ENCODE measurements at regions not wholly inside any gene's neighbourhood (a gene's known extent, or its start where the extent isn't known, plus 50 kb on each side); places are given as distances from the start of the nearest gene placed in this dataset.

DNA sequence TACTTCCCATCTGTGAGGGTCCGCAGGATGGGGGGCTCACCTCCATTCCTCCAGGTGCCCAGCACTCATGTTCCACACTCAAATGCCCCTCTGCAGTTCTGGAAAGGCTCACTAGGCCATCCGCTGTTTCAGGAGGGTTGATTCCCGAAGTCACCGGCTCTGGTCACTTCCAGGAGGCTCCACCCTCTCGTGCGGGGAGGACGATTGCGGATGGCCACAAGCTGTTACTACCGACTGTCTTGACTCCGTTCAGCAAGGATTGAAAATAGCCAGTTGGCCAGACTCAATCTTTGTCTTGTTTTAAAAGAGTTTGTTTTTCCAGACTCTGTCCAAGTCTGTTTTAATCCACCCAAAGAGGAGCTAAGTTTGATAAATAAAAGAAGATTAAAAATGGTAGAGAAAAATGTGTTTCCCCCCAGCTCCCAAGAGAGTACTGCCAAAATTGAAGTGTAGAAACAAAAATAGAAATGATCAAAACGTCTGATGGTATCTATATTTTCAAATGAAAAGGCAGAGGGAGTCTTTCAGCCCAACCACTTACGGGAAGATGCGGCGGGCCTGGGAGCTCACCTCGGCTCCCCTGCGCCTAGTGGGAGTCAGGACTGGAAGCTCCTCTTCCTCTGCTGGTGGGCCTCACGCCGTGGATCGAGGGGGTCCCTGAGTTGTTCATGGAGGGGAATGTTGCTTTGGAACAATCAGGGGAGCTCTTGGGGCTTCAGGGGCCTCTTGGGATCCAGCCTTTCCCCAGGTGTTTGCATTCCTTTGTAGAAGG, 1280.8 kb downstream of the BRD1 start:
- DNase-seq: no peak

DNA sequence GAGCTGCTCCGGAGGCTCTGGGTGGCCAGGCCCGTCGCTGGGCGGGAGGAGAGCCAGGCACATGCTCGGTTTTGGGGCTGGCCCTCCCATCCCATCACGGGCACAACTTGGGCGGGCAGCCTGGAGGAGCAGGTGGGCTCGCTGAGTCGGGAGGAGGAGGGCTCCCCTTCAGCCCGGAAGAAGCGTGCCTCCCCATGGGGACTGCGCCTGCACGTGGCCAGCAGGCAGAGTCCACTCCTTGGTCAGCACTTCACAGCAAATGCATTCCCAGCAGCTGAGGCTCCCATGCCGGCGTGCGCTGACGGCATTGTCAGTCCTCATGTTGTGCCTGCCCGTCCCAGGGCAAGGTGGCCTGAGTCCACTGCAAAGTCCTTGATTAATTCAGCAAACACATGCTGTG, 1281.7 kb downstream of the BRD1 start:
- no peak for DNase-seq

DNA sequence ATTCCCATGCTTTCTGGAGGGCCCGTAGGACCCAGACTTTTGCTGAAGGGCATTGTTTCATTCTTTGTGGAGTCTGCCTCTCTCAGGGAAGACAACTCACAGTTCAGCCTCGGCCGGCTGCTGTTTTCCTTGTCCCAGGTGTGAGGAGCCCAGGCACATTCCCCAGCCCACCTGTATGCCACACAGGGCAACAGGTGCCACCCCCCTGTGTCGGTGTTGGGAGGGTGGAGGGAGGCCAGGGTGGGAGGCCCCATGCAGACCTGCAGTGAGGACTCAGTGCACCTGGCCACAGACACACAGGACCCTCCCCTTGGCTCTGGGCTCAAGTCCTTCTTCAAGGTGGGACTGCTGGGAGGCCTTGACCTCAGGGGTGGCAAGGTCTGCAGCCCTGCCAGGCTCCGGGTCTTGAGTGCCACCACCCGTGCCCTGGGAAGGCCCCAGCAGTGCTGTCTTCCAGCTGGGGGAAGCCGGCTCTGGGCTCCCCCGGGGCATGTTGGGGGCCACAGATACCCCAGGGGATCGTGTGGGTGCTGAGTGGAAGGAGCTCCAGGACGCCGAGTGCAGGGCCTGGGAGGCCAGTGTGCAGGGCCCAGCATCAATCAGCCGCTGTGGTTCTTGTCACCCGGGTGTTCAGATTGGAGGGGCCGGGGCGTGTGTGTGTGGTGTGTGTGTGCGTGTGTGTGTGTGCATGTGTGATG, 1286.1 kb downstream of the BRD1 start:
- DNase-seq: no peak

DNA sequence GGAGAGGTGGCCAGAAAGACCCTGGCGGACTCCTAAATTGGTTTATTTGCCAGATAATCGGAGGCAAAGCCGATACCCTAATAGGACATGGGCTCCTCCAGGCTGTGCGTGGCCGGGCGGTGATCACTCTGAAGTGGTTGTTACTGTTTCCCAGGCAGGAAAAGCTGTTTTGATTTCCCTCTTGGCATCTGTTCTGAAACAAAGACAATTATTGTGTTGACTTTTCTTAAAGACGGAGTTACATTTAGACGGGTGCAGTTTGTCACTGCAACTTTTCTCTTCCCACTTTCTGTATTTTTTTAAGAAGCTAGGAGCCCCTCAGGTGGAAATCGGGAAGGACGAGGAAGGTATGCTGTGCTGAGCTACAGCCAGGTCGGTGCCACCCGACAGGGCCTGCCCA, 1288.4 kb downstream of the BRD1 start:
- no peak for DNase-seq

DNA sequence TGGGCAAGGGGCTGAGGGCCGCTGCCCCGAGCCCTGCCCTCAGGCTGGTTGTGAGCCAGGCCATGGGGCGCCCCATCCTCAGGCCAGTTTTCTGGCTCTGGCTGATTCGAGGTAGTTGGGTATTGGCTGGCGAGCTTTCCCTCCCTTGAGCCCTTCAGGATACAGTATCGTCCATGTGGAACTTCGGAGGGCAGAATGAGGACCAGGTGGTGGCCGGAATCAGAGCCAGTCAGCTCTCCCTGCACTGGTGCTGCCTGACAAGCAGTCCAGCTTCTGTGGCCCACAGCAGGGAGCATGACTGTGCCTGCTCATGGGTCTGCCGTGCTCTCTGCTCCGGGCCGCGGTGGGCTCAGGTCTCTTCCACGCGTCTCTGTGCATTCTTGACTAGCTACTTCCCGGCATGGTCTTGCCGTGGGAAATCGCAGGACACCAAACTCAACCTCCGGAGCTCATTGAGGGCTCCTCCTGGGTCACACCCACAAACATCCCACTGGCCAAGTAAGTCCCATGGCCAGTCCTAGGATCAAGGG, 1289.3 kb downstream of the BRD1 start:
- no peak for DNase-seq

DNA sequence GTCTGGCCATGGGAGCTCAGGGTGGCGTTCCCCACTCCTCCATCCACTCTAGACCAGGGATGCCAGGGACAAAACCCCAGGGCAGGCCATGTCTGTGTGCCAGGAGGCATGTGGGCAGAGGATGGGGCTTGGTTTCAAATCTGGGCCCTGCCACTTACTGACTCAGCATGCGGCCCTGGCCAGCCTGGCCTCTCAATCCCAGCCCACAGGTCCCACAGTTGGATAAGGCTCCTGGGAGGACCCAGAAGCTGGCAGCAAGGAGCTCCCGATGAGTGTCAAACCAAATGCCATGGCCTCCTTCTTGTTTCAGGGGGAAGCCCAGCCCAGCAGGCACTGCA, 1290.4 kb downstream of the BRD1 start:
- DNase-seq: no peak

DNA sequence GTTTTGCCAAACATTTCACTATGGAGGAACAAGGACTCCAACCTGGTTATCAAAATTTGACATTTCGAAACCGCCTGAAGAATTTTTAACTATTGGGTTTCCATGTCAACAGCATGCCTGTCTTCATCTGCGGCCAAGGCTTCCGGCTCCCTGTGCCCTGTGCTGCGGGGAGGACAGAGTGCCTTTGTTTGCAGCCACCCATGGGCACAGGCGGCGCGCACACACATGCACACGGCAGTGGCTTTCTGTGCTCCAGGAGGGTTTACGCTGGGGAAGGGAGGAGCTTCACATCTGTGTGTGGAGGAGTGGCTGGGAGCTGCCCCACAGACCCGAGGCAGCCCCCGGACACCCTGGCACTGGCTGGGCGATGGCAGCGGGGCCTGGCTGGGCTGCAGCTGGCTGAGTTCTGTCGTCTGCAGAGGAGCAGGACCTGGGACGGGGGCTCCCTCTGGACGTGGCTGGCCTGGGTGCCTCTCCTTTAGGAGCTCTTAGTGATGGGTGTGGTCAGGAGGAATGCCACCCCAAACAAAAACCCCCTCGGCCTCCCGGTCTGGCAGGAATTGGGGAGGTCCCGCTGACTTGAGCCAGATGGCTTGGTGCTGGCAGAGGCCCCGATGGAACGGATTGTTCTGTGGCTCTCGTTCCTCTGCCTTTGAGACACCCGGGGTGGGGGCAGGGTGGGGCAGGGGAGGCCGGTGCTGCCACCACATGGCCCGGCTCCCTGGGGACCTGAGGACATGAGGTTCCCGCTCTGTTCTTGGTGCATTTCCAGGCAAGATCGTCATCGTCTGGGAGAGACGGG, 1290.9 kb downstream of the BRD1 start:
- DNase-seq: no peak

DNA sequence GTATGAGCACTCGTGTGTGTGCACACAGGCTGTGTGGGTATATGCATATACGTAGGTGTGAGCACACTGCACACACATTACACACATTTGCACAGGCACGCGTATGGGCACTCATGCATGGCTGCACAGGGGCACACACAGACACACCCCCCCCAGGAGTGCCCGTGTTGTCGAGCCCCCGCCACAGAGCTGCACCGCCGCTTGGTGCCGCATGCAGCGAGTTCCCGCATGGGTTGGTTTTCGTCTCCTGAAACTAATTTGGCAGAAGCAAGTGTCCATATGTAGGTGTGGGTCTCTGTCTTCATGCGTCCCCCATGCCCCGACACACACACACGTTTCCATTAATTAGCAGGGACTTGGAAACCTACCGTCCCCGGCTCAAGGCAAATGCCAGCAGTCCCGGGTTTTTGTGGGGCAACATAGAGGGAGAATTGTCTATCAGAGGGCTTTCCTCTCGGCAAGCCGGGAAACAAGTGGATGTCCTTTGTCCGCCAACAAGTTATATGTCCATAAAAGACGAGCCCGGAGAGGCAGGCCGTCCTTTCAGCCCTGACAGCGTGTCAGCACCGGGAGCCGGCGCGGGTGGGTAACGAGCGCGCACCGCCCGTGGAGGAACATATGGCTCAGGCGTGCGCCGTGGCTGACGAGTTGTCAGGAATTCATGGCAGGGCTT, 1291.7 kb downstream of the BRD1 start:
- no peak for DNase-seq

DNA sequence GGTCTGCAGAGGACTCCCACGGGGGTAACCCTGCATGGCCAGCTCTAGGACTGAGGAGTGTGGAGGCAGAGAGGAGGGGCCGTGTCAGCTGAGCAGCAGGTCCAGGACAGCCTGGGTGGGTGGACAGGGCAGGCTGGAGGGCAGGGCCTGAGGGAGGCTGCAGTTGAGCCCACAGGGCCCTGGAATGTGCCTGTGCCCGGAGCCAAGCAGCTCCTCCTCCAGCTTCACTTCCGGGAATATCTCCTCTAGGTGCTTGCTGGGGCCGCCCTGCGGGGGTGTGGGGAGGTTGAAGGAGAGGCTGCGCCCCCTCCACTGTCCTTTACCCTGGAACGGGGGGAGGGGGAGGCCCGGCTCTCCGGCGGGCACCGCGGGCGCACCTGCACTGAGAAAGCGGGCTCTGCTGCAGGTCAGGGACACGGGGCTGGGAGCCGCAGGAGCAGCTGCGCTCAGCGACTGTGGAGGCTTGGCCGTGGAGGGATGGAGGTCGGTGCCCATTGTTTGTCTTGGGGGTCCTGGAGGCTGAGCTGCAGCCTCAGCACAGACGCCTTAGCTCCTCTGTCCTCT, 1293.2 kb downstream of the BRD1 start:
- no peak for DNase-seq

DNA sequence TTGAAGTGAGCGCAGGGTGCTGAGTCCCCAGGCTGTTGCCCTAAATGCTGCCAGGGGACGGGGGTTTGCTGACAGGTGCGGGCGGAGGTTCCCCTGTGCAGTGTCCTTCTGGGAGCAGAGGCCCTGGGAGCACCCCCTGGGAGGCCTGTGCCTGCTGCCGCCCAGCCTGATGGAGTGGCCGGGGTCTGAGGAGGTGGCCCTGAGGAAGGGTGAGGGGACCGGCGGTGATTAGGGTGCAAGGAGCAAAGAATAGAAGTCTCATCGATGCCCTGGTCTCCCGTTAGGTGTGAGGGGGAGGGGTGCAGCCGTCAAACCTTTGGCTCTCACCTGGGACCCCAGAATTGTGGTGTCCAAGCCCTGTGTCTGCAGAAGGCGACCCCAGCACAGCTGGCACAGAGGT, 1294.7 kb downstream of the BRD1 start:
- DNase-seq: no peak

DNA sequence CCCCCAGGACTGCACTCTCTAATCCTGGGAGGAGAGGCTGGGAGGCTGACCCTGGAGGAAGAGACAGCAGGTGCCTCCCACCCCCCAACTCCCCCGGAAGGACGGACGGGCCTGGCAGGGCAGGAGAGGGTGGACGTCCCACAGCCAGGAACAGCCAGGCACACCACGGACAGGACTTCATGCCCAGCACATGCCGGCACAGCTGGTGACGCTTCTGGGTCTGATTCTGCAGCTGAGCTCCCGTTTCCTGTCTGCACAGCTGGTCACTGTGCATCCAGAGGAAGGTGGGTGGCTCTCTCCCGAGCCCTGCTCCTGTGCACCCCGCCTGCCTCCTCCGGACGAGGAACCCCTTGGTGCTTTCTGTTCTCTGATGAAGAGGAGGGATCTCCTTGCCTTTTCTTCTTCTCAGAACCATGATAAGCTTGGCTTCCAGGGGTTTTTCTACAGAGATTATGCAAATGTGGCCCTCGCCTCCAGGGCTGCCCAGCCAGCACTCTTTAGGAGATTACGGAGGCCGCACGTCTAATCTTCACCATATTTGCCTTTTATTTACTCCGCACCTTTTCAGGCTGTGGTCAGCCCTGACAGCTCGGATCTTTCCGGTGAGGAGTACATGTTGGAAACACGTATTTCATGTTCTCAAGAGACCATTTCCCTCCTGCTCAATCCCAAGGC, 1295.8 kb downstream of the BRD1 start:
- DNase-seq: no peak

DNA sequence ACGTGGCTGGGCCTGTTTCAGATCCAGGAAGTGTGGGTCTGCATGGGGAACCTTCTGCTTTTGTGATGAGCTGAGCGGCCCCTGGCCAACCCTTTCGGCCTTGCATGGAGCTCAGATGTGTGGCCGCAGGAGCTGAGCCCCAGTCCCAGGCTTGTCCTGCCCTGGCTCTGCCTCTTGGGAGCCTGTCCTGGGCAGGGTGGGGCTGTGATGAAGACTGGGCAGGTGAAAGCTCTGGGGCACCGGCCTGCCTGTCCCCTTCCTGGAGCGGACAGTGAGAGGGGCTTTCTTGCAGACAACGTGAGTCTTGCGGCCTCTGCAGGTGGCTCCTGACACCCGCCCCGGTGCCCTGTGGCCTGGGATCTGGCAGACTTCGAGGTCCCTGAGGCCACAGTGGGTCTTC, 1296.6 kb downstream of the BRD1 start:
- DNase-seq: no peak

DNA sequence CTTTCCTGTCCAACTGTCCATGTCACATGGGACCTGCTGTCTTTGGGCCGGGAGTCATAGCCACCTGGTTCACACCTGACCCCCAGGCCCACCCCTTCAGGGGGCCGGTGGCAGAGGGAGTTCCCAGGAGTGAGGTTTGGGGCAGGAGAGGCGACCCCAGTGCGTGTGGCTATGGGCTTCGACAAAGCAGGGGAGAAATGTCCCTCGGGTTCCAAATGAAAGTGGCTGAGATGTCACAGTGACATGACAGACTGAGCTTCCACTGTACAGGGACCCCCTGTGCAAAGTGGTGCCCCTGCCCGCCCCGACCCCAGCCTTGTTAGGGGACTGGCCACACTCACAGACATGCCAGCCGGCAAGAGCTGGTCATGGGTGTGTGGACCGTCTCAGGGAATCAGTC, 1297.0 kb downstream of the BRD1 start:
- no peak for DNase-seq

DNA sequence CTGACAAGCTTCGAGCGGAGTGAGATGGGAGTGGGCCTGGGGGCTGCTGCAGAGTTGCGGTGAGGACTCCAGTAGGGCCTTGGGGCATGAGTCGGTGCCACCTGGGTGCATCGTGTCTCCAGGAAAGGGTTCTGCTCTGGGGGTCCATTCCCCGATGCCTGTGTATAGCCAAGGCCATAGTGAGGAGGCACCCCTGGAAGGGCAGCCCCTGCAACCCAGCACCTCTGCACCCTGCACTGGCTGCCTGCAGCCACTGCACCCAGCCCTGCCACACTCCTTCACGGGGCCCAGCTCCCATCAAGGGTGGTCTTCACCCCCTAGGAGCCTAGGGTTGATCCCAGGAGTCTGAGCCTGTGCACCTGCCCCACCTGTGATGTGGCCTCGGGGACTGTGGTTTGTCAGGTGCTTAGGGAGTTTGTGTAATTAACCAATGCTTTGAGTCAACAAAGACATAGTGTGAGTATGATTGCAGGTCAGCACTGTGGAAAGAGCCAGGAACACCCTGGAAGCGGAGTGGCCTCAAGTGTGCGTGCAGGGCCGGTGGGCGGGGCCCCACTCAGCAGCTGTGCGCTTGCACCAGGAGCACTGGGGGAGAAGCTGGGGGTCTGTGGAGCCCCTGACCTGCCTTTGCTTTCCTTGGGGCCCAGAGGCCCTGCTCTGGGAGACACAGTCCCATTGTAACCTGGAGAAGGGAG, 1299.3 kb downstream of the BRD1 start:
- no peak for DNase-seq

DNA sequence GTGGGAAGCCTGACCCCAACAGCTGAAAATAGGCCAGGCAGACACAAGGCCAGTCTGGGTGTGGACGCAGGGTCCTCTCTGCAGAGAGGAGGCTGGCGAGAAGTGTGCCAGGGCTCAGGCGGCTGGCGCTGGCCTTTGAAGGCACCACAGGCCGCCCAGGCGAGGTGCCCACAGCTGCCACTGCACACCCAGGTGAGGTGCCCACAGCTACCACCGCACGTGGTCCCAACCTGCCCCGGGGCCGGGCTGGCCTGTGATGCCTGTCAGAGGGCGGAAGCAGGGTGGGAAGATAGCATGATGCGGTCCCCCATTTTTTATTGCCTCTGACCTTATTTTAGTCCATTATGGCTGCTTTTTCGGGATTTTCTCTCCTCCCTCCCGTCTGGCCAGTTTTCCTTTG, 1303.9 kb downstream of the BRD1 start:
- no peak for DNase-seq

DNA sequence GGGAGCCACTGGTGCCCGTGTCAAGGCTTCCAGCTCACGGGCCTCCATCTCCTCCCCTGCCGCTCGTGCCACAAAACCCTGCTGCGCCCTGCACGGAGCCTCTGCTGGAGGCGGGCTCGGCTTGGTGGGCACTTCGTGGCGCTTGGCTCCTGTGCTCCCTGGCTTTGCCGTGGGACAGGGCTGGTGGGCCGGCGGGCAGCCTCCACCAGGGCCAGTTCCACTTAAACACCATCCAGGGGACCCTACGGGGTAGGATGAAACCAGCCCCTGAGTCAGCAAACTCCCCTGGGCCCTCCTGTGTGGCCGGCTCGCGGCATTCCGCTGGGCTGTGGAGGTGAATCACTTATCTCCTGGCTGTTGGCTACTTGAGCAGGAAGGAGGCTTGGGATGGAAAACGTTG, 1304.6 kb downstream of the BRD1 start:
- no peak for DNase-seq

DNA sequence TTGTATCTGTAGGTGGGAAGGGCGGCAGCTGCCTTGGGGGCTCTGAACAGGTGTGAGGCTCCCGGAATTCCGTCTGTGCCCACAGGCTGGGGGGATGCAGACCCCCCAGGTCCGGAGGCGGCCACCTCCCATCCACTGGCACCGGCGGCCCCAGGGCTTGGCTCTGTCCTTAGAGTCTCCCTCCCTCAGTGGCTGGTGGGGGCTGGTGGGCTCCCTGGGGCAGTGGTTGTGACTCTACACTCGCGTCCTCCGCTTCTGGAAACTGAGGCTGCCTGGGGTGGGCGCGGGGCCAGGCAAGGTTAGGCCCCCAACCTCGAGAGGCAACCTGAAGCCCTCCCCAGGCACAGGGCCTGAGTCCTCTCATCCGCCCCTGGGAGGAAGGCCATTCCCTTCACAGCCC, 1305.4 kb downstream of the BRD1 start:
- DNase-seq: no peak

DNA sequence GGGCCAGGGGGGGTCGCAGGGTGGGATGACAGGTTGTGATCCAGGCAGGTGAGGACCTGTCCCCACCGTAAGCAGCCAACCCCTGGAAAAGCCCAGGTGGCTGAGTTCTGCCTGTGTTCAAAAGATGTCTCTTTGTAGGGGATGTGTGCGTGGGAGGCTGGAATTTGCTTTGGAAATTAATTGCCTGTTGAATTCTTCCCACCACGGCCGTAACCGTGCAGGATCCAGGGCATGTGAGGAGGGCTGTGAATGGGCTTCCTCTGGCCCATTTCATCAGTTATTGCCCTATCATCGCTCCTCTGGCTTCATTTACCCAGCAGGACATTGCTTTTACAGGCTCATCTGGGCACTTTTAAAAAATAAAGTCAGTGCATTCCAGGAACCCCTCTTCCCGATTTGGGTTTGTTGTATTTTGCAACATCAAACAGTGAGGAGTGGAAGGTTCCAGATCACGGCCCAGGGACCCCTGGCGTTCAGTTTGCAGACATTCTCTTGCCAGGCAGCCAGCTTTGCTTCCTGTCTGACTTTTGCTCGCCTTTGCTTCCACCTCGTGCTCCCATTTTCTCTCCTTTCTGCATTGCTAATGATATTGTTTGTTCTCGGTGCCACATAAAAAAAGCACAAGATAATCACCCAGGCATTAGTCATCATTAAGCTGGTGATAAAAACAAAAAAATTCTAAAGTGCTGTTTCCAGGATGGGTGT, 1306.6 kb downstream of the BRD1 start:
- no peak for DNase-seq

DNA sequence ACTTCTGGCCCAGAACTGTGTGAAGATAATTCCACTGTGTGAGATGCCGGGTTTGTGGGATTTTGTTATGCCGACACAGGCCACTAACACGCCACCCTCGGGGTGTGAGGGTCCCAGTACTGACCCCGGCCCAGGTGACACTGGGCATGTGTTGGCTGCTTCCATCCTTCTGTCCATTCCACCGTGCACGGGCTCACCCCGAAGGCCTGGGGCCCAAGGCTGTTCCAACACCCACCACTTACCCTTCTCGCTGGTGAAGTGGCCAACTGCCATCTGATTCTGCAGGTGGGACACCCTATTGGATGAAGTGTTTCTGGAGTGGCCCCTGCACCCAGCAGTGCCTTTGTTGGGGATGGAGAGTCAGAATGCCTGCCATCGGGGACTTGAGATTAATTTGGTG, 1307.5 kb downstream of the BRD1 start:
- DNase-seq: no peak

DNA sequence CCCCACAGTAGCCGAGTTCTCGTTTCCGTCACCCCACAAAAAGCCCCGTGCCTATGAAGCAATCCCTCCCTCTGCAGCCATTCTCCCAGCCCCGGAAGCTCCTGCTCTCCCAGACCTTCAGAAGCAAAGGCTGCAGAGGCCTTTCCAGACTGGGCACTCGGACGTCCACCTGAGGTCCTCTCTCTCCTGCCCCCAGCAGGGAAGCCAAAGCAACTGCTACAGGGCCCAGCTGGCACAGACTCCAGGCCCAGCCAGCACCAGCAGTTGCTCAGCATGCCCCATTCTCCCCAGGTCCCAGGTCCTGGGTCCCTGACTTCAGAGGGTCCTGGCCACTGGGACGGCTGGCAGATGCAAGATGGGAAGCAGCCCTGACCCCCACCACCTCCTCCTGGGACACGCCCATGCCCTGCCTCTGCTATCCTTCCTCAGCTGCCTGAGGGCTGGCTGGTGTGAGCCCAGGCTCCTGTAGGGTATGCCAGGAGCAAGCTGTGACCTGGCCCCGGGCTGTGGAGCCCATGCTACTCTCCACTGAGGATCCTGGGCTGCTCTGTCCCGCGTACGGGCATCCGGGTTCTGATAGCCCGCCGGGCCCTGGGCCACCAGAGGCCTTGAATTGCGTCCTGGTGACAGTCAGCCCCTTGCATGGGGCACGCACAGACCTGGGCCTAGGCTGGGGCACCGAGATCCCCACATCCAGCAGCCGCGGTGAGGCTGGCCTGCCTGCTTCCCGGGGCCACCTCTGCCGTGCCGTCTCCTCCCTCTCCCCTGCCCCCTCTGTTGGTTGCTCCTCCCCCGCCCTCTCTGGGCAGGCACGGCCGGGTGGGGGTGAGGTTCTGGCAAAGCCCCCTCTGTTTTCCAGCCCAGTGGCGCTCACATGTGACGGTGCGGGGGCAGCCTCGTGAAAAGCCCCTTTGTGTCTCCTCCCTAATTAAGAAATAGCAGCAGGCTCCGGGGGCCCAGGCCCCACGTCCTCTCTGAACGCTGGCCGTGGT, 1310.3 kb downstream of the BRD1 start:
- DNase-seq: no peak

Data from GOT3 (cell line).